CD4-positive, alpha-beta T cell (primary cell): ENCODE measurements at regions not wholly inside any gene's neighbourhood (a gene's known extent, or its start where the extent isn't known, plus 50 kb on each side); places are given as distances from the start of the nearest gene placed in this dataset.

ENCODE experiments used
- ATAC-seq: fragments of 200-7000 bp; cut with Tn5 transposase; one replicate; pipeline ENCODE4 v1.10.0; 2022; ENCODE audit warnings: mild to moderate bottlenecking; ENCODE audit not compliant: poor library complexity
- CTCF ChIA-PET: fragments of 350-600 bp; sonication (Branson Sonifier 250); formaldehyde crosslinking; loops from one replicate; lab custom pipeline; 2021; ENCODE audit warnings: antibody characterized with exemption, inconsistent platforms; lab: Charles Lee
- POLR2A ChIA-PET: fragments of 350-600 bp; sonication (Branson Sonifier 250); formaldehyde crosslinking; loops from one replicate; lab custom pipeline; 2021; ENCODE audit warnings: antibody characterized with exemption, inconsistent platforms; lab: Charles Lee
- DNase-seq, 14 experiments: peaks; one replicate each; pipeline ENCODE4 v3.0.0-alpha.2; 2013 to 2020; ENCODE audit warnings: mixed read lengths in 2 of 14
- H3K27ac ChIP-seq, 2 donors: one replicate each; pipeline versions ENCODE4 v1.5.1 to v1.7.0; 2013; ENCODE audit warnings: low read length in 2 of 2, low read depth in 1 of 2, mild to moderate bottlenecking in 1 of 2
- H3K27me3 ChIP-seq, 2 experiments: 1 replicate in 1 of 2; 2 replicates in 1 of 2; pipeline versions ENCODE4 v1.6.1 to v1.7.0; 2013; ENCODE audit warnings: low read length in 2 of 2, control low read depth in 1 of 2, mild to moderate bottlenecking in 1 of 2, moderate library complexity in 1 of 2; ENCODE audit not compliant: insufficient read depth in 2 of 2, control insufficient read depth in 1 of 2
- H3K36me3 ChIP-seq: one replicate; pipeline ENCODE4 v1.6.1; 2013; ENCODE audit warnings: low read length, control low read depth; ENCODE audit not compliant: insufficient read depth
- H3K4me1 ChIP-seq: one replicate; pipeline ENCODE4 v1.6.1; 2013; ENCODE audit warnings: low read length, control low read depth; ENCODE audit not compliant: insufficient read depth
- H3K4me3 ChIP-seq: one replicate; pipeline ENCODE4 v1.5.1; 2013; ENCODE audit warnings: mild to moderate bottlenecking, low read length, moderate library complexity
- H3K9me3 ChIP-seq, 2 experiments: 1 replicate in 1 of 2; 2 replicates in 1 of 2; pipeline versions ENCODE4 v1.6.1 to v1.7.0; 2013; ENCODE audit warnings: low read length in 2 of 2, mild to moderate bottlenecking in 2 of 2, control low read depth in 1 of 2, moderate library complexity in 1 of 2; ENCODE audit not compliant: control insufficient read depth in 1 of 2, insufficient read depth in 1 of 2
- H3K27ac Mint-ChIP-seq: one replicate; pipeline ENCODE4 v1.8.0; 2020; ENCODE audit warnings: mixed read lengths
- H3K27me3 Mint-ChIP-seq: one replicate; pipeline ENCODE4 v1.8.0; 2021; ENCODE audit warnings: mixed read lengths
- H3K36me3 Mint-ChIP-seq: one replicate; pipeline ENCODE4 v1.8.0; 2021; ENCODE audit warnings: low read depth, mixed read lengths
- H3K4me1 Mint-ChIP-seq: one replicate; pipeline ENCODE4 v1.8.0; 2021; ENCODE audit warnings: low read depth, mixed read lengths
- H3K4me3 Mint-ChIP-seq: one replicate; pipeline ENCODE4 v1.8.0; 2020; ENCODE audit warnings: mild to moderate bottlenecking, mixed read lengths
- H3K9me3 Mint-ChIP-seq: one replicate; pipeline ENCODE4 v1.8.0; 2020; ENCODE audit warnings: mixed read lengths
- intact Hi-C, 2 experiments: fragments of 100-400 bp; cut with DNase I in 1 of 2; cut with micrococcal nuclease in 1 of 2; formaldehyde crosslinking; loops; one replicate each; pipeline versions ENCODE4 v1.15.1 to v1.9.0; 2023 to 2025; cut with DNase I, micrococcal nuclease
- TF ChIP-seq, protein P1 (sequence below): fragments of 200-600 bp; IDR thresholded peaks from one replicate; pipeline ENCODE4 v1.8.0; 2022; ENCODE audit warnings: antibody characterized with exemption, mild to moderate bottlenecking

DNA sequence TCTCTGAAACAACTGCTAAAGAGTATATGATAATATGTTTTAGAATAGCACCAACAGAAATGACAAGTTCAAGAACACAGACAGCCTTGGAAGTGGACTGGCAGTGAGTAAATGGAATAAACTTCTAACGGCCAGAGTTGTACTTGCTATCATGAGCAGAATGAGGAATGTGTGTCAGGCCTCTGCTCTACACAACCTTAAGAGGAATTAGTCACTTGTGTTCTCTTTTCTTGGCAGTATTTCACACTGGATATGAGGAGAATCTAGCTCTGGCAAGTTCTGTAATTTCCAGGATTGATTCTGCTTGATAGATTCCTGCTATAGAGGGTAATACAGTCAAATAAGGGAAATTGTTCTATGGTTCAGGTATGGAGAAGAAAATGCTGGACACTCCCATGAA lies 757.3 kb downstream of the EFNB2 start:
- intact Hi-C loops = no loop called here
- no peak overlapping the region for H3K27ac ChIP-seq
- ChIA-PET CTCF (no interaction called here), POLR2A (no interaction called here)
- Mint-ChIP-seq H3K4me1 (no peaks in the 10 kb centered on the region), H3K27me3 (peaks cover 7% of the 10 kb centered on the region), H3K9me3 (no peaks in the 10 kb centered on the region), H3K4me3 (no peak overlapping the region), H3K36me3 (no peaks in the 10 kb centered on the region), H3K27ac (no peak overlapping the region)
- no peaks in the 10 kb centered on the region for H3K36me3 ChIP-seq
- H3K27me3 ChIP-seq = no peaks in the 10 kb centered on the region
- no peak for ATAC-seq
- H3K9me3 ChIP-seq = no peaks in the 10 kb centered on the region
- DNase-seq = no peak
- no peak overlapping the region for H3K4me3 ChIP-seq
- TF ChIP-seq, protein P1, sequence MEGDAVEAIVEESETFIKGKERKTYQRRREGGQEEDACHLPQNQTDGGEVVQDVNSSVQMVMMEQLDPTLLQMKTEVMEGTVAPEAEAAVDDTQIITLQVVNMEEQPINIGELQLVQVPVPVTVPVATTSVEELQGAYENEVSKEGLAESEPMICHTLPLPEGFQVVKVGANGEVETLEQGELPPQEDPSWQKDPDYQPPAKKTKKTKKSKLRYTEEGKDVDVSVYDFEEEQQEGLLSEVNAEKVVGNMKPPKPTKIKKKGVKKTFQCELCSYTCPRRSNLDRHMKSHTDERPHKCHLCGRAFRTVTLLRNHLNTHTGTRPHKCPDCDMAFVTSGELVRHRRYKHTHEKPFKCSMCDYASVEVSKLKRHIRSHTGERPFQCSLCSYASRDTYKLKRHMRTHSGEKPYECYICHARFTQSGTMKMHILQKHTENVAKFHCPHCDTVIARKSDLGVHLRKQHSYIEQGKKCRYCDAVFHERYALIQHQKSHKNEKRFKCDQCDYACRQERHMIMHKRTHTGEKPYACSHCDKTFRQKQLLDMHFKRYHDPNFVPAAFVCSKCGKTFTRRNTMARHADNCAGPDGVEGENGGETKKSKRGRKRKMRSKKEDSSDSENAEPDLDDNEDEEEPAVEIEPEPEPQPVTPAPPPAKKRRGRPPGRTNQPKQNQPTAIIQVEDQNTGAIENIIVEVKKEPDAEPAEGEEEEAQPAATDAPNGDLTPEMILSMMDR = no peak
- H3K4me1 ChIP-seq = no peaks in the 10 kb centered on the region

DNA sequence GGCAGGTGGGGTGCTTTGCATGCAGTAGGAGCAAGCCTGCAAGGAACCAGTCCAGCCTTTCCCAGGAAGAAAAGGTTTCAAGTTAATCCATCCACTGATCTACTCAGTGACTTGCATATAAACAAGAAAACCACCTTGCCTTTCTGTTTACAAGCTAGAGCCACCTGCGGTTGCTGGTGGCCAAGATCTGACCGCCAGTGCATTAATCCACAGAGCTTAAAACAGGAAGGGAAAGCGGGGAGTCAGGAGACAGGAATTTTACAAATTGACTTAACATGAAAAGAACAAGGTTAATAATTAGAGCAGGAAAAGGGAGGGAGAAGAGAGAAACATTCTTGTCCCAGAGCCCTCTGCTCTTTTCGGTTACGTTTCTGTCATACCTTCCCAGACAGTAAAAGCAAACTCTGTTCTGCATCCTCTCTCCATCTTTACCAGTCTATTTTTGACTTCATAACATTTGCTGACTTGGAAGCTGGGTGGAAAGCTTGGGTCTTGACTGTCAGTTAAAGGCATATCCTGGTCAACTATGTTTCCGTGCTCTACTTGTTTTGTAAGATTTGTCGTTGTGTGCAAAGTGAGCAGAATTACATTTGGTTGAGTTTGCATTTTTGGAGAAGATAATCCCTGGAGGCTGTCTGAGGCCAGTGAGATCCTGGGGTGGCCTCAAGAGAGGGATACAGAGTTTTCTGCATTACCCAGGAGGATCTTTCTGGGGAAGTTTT lies 760.6 kb downstream of the EFNB2 start:
- Histone ChIP-seq H3K36me3 (no peaks in the 10 kb centered on the region), H3K9me3 (no peaks in the 10 kb centered on the region), H3K27ac (no peak overlapping the region), H3K4me1 (no peaks in the 10 kb centered on the region), H3K27me3 (no peaks in the 10 kb centered on the region), H3K4me3 (no peak overlapping the region)
- H3K4me1 Mint-ChIP-seq = no peaks in the 10 kb centered on the region
- H3K9me3 Mint-ChIP-seq = no peaks in the 10 kb centered on the region
- no peak overlapping the region for H3K27ac Mint-ChIP-seq
- ATAC-seq (no peak), DNase-seq (no peak)
- no peaks in the 10 kb centered on the region for H3K36me3 Mint-ChIP-seq
- intact Hi-C loops = no loop called here
- POLR2A ChIA-PET = no interaction called here
- peaks cover 7% of the 10 kb centered on the region for H3K27me3 Mint-ChIP-seq
- CTCF ChIA-PET = no interaction called here
- no peak overlapping the region for H3K4me3 Mint-ChIP-seq
- TF ChIP-seq, protein P1 = no peak

DNA sequence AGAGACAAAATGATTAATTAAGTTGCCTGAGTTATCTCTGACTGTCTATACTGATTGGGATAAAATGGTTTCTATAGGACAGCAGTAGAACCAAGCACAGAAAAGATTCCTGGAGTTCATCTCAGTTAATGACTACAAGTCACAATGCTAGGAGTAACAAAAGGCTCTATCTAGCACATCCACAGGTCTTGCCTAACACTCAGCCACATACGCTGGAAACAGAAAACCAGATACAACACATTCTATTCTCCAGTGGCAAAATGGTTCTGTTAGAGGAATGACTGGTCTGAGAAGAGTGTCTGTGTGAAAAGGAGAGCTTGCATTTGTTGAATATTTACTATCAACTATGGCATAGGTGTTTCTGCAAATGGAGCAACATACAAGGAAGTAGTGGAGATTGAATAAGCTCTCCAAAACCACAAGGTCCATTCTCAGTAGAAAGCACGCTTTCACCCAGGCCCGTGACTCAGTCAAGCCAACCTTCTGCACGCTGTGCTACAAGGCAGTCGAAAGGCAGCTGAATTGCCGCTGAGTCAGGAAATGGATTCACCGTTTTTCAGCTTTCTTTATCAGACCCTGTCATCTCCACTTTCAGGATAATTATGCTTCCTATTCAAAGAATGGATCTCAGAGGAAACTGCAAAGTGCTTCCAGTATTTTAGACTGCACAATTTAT lies 761.5 kb downstream of the EFNB2 start:
- TF ChIP-seq, protein P1 = no peak
- Histone ChIP-seq H3K4me1 (no peaks in the 10 kb centered on the region), H3K9me3 (no peaks in the 10 kb centered on the region), H3K27ac (no peak overlapping the region), H3K36me3 (no peaks in the 10 kb centered on the region), H3K27me3 (no peaks in the 10 kb centered on the region), H3K4me3 (no peak overlapping the region)
- ATAC-seq = no peak
- H3K27ac Mint-ChIP-seq = no peak overlapping the region
- H3K27me3 Mint-ChIP-seq = peaks cover 1% of the 10 kb centered on the region
- H3K4me3 Mint-ChIP-seq = no peak overlapping the region
- intact Hi-C loops = no loop called here
- no peak for DNase-seq
- no peaks in the 10 kb centered on the region for H3K4me1 Mint-ChIP-seq
- CTCF ChIA-PET = no interaction called here
- POLR2A ChIA-PET = no interaction called here
- H3K36me3 Mint-ChIP-seq = no peaks in the 10 kb centered on the region
- no peaks in the 10 kb centered on the region for H3K9me3 Mint-ChIP-seq
